NB4 (cell line): ENCODE measurements at regions not wholly inside any gene's neighbourhood (a gene's known extent, or its start where the extent isn't known, plus 50 kb on each side); places are given as distances from the start of the nearest gene placed in this dataset.

Source experiments
- DNase-seq: peaks from one replicate; pipeline ENCODE4 v3.0.0; 2010; ENCODE audit warnings: low read depth
- H3K4me3 ChIP-seq: one replicate; pipeline ENCODE4 v1.5.1; 2011; ENCODE audit warnings: mild to moderate bottlenecking, low read depth, low read length, moderate library complexity
- CTCF ChIP-seq: IDR thresholded peaks from one replicate; pipeline ENCODE4 v1.5.1; 2012; ENCODE audit warnings: low read depth, low read length
- MAX ChIP-seq: IDR thresholded peaks from 2 replicates; pipeline ENCODE4 v1.6.1; 2011; ENCODE audit warnings: low read depth, low read length
- MYC ChIP-seq: IDR thresholded peaks from 2 replicates; pipeline ENCODE4 v1.6.1; 2011; ENCODE audit warnings: low read depth, low read length
- POLR2A ChIP-seq: IDR thresholded peaks from 2 replicates; pipeline ENCODE4 v1.6.1; 2011; ENCODE audit warnings: mild to moderate bottlenecking; ENCODE audit not compliant: insufficient read length; ENCODE audit errors: extremely low read depth

GRCh38 chr4:156568041-156568440 is 403.6 kb downstream of the PDGFC start:
- no peak overlapping the region for H3K4me3 ChIP-seq
- DNase-seq: no peak
- TF ChIP-seq MYC (no peak), MAX (no peak), CTCF (no peak), POLR2A (no peak)

- H3K4me3 ChIP-seq: no peak overlapping the region
- no peak for TF ChIP-seq POLR2A
- peak; percentile 40 for DNase-seq
These were observed 410.9 kb downstream of the PDGFC start for GRCh38 chr4:156560701-156561100.

GRCh38 chr4:156559346-156559745 is 412.3 kb downstream of the PDGFC start:
- TF ChIP-seq POLR2A: no peak
- TF ChIP-seq MAX: no peak
- TF ChIP-seq CTCF: no peak
- no peak for TF ChIP-seq MYC
- no peak for DNase-seq
- no peak overlapping the region for H3K4me3 ChIP-seq

- DNase-seq: no peak
- no peak overlapping the region for H3K4me3 ChIP-seq
- no peak for TF ChIP-seq MYC
- no peak for TF ChIP-seq POLR2A
- no peak for TF ChIP-seq CTCF
- TF ChIP-seq MAX: no peak
These were observed 413.1 kb downstream of the PDGFC start for GRCh38 chr4:156558373-156559025.

- H3K4me3 ChIP-seq: no peak overlapping the region
- no peak for TF ChIP-seq MYC
- DNase-seq: no peak
These were observed 413.7 kb downstream of the PDGFC start for GRCh38 chr4:156557920-156558319.

GRCh38 chr4:156556336-156556735 is 415.3 kb downstream of the PDGFC start:
- H3K4me3 ChIP-seq: no peak overlapping the region
- TF ChIP-seq MYC (no peak), CTCF (no peak), MAX (no peak), POLR2A (no peak)
- no peak for DNase-seq

- TF ChIP-seq MYC: no peak
- TF ChIP-seq MAX: no peak
- no peak for TF ChIP-seq CTCF
- DNase-seq: peak; percentile 7
- H3K4me3 ChIP-seq: no peak overlapping the region
These were observed 417.9 kb downstream of the PDGFC start for GRCh38 chr4:156553659-156554058.
